HL-60 (cell line): ENCODE measurements at regions not wholly inside any gene's neighbourhood (a gene's known extent, or its start where the extent isn't known, plus 50 kb on each side); places are given as distances from the start of the nearest gene placed in this dataset.

ENCODE experiments used
- DNase-seq, 2 experiments: peaks; one replicate each; pipeline ENCODE4 v3.0.0-alpha.2; 2010 to 2020; ENCODE audit warnings: low read depth in 1 of 2, low spot score in 1 of 2
- H3K27ac ChIP-seq: fragments of 250-450 bp; sonication (Bioruptor Pico); replicated peaks from 2 replicates; pipeline ENCODE4 v1.5.1; 2020; ENCODE audit warnings: mild to moderate bottlenecking, moderate library complexity
- H3K27me3 ChIP-seq: fragments of 250-450 bp; sonication (Bioruptor Pico); 2 replicates; pipeline ENCODE4 v1.5.1; 2021; ENCODE audit warnings: mild to moderate bottlenecking, moderate library complexity; ENCODE audit not compliant: insufficient read depth, poor library complexity, severe bottlenecking
- H3K4me3 ChIP-seq: replicated peaks from 2 replicates; pipeline ENCODE4 v1.5.1; 2011; ENCODE audit warnings: mild to moderate bottlenecking, control low read depth, low read length; ENCODE audit not compliant: insufficient read depth
- GABPA ChIP-seq: IDR thresholded peaks from 2 replicates; pipeline ENCODE4 v1.6.1; 2012; ENCODE audit warnings: low read depth
- POLR2AphosphoS5 ChIP-seq: IDR thresholded peaks from 2 replicates; pipeline ENCODE4 v1.6.1; 2012; ENCODE audit warnings: low read depth
- REST ChIP-seq: IDR thresholded peaks from 2 replicates; pipeline ENCODE4 v1.6.1; 2012; ENCODE audit warnings: low read depth; ENCODE audit not compliant: insufficient replicate concordance
- SPI1 ChIP-seq: IDR thresholded peaks from 2 replicates; pipeline ENCODE4 v1.6.1; 2012; ENCODE audit warnings: low read depth, mild to moderate bottlenecking, borderline replicate concordance
- TF ChIP-seq, protein P1 (sequence below): IDR thresholded peaks from one replicate; pipeline ENCODE4 v1.5.1; 2011; ENCODE audit warnings: low read length, control low read depth, inconsistent platforms; ENCODE audit not compliant: insufficient read depth

GRCh38 chr14:34128665-34129064, 177.8 kb upstream of the EGLN3 start:
- DNase-seq = no peak
- TF ChIP-seq, protein P1, sequence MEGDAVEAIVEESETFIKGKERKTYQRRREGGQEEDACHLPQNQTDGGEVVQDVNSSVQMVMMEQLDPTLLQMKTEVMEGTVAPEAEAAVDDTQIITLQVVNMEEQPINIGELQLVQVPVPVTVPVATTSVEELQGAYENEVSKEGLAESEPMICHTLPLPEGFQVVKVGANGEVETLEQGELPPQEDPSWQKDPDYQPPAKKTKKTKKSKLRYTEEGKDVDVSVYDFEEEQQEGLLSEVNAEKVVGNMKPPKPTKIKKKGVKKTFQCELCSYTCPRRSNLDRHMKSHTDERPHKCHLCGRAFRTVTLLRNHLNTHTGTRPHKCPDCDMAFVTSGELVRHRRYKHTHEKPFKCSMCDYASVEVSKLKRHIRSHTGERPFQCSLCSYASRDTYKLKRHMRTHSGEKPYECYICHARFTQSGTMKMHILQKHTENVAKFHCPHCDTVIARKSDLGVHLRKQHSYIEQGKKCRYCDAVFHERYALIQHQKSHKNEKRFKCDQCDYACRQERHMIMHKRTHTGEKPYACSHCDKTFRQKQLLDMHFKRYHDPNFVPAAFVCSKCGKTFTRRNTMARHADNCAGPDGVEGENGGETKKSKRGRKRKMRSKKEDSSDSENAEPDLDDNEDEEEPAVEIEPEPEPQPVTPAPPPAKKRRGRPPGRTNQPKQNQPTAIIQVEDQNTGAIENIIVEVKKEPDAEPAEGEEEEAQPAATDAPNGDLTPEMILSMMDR = no peak
- TF ChIP-seq POLR2AphosphoS5 (no peak), GABPA (no peak), REST (no peak), SPI1 (no peak)
- Histone ChIP-seq H3K4me3 (no peak overlapping the region), H3K27ac (no peak overlapping the region), H3K27me3 (peaks cover 2% of the 10 kb centered on the region)

GRCh38 chr14:34126586-34126985, 175.7 kb upstream of the EGLN3 start:
- Histone ChIP-seq H3K4me3 (no peak overlapping the region), H3K27me3 (peaks cover 2% of the 10 kb centered on the region), H3K27ac (no peak overlapping the region)
- TF ChIP-seq POLR2AphosphoS5 (no peak), REST (no peak), SPI1 (no peak), GABPA (no peak)
- TF ChIP-seq, protein P1 = no peak
- no peak for DNase-seq

- DNase-seq = no peak
- Histone ChIP-seq H3K27me3 (peaks cover 2% of the 10 kb centered on the region), H3K4me3 (no peak overlapping the region), H3K27ac (no peak overlapping the region)
- no peak for TF ChIP-seq SPI1
- TF ChIP-seq, protein P1 = no peak
- TF ChIP-seq GABPA = no peak
- no peak for TF ChIP-seq POLR2AphosphoS5
- no peak for TF ChIP-seq REST
Observed at GRCh38 chr14:34124585-34124984, 173.7 kb upstream of the EGLN3 start.
